Breast epithelium (tissue), 4 donors: ENCODE measurements at regions not wholly inside any gene's neighbourhood (a gene's known extent, or its start where the extent isn't known, plus 50 kb on each side); places are given as distances from the start of the nearest gene placed in this dataset.

Experiments used
- DNase-seq, 2 donors: peaks; one replicate each; pipeline ENCODE4 v3.0.0-alpha.2; 2019; ENCODE audit warnings: low spot score in 2 of 2
- H3K27ac ChIP-seq, 2 donors: fragments of 200-600 bp; sonication (generic) in 1 of 2; one replicate each; pipeline ENCODE4 v1.5.1; 2016 to 2019; ENCODE audit warnings: mild to moderate bottlenecking in 1 of 2
- H3K27me3 ChIP-seq, 2 donors: fragments of 200-600 bp; sonication (generic) in 1 of 2; one replicate each; pipeline versions ENCODE4 v1.5.1 to v1.6.0; 2017 to 2019; ENCODE audit warnings: control low read depth in 1 of 2, mild to moderate bottlenecking in 1 of 2
- H3K36me3 ChIP-seq: fragments of 200-600 bp; one replicate; pipeline ENCODE4 v1.5.1; 2019
- H3K4me1 ChIP-seq, 2 donors: fragments of 200-600 bp; sonication (generic); one replicate each; pipeline ENCODE4 v1.5.1; 2016 to 2019; ENCODE audit warnings: control low read depth in 1 of 2
- H3K4me3 ChIP-seq, 3 donors: fragments of 200-600 bp; sonication (generic); 1 replicate in 2 of 3; 2 replicates in 1 of 3; pipeline ENCODE4 v1.5.1; 2016 to 2019; ENCODE audit warnings: mild to moderate bottlenecking in 3 of 3, moderate library complexity in 2 of 3
- H3K9me3 ChIP-seq, 2 donors: fragments of 200-600 bp; sonication (generic) in 1 of 2; one replicate each; pipeline ENCODE4 v1.5.1; 2016 to 2019; ENCODE audit warnings: control low read depth in 1 of 2
- POLR2A ChIP-seq: fragments of 450-650 bp; IDR thresholded peaks from one replicate; pipeline ENCODE4 v1.6.1; 2016; ENCODE audit warnings: antibody characterized with exemption, mild to moderate bottlenecking, moderate library complexity
- POLR2AphosphoS5 ChIP-seq, 3 donors: sonication (generic); formaldehyde crosslinking; IDR thresholded peaks; one replicate each; pipeline ENCODE4 v1.6.1; 2017; ENCODE audit warnings: antibody characterized with exemption in 3 of 3
- intact Hi-C: fragments of 100-400 bp; cut with DNase I; formaldehyde crosslinking; loops from one replicate; pipeline ENCODE4 v1.15.1; 2023; ENCODE audit warnings: low total_unique reads
- TF ChIP-seq, protein P1 (sequence below), 3 donors: fragments of 450-650 bp; IDR thresholded peaks; one replicate each; pipeline ENCODE4 v1.5.1; 2016 to 2017; ENCODE audit warnings: antibody characterized with exemption in 3 of 3, mild to moderate bottlenecking in 3 of 3, moderate library complexity in 3 of 3

DNA sequence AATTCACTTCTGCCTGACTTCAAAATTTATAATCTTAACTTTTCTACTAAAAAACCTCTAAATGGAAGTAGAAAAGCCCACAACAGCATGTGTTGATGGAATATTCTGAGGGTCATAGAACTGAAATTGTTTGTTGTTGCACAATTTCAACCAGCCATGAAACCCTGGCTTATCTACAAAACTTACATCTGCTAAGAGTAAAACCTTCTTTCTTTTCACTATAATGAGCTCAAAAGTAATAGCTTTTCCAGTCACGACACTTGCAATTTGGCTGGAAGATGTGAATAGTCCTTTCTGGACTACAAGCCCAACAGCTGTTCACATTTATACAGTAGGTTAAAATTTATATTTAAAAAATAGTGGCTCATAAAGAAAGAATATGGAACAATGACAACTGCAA is 250.0 kb downstream of the GPAT3 start:
- Histone ChIP-seq H3K9me3 (no peaks in the 10 kb centered on the region), H3K27me3 (no peaks in the 10 kb centered on the region), H3K36me3 (no peaks in the 10 kb centered on the region), H3K27ac (no peak overlapping the region), H3K4me3 (no peak overlapping the region), H3K4me1 (no peaks in the 10 kb centered on the region)
- TF ChIP-seq POLR2AphosphoS5 (IDR thresholded peaks at IDR 0.05), result no peak
- TF ChIP-seq POLR2A, result no peak
- TF ChIP-seq, protein P1, sequence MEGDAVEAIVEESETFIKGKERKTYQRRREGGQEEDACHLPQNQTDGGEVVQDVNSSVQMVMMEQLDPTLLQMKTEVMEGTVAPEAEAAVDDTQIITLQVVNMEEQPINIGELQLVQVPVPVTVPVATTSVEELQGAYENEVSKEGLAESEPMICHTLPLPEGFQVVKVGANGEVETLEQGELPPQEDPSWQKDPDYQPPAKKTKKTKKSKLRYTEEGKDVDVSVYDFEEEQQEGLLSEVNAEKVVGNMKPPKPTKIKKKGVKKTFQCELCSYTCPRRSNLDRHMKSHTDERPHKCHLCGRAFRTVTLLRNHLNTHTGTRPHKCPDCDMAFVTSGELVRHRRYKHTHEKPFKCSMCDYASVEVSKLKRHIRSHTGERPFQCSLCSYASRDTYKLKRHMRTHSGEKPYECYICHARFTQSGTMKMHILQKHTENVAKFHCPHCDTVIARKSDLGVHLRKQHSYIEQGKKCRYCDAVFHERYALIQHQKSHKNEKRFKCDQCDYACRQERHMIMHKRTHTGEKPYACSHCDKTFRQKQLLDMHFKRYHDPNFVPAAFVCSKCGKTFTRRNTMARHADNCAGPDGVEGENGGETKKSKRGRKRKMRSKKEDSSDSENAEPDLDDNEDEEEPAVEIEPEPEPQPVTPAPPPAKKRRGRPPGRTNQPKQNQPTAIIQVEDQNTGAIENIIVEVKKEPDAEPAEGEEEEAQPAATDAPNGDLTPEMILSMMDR (IDR thresholded peaks at IDR 0.05), result no peak
- intact Hi-C loops, result no loop called here
- no peak for DNase-seq

- Histone ChIP-seq H3K4me3 (no peak overlapping the region), H3K27me3 (no peaks in the 10 kb centered on the region), H3K4me1 (no peaks in the 10 kb centered on the region), H3K9me3 (no peaks in the 10 kb centered on the region), H3K27ac (no peak overlapping the region), H3K36me3 (no peaks in the 10 kb centered on the region)
- TF ChIP-seq POLR2A (no peak), POLR2AphosphoS5 (IDR thresholded peaks at IDR 0.05) (no peak)
- TF ChIP-seq, protein P1 (IDR thresholded peaks at IDR 0.05), result no peak
- no peak for DNase-seq
- intact Hi-C loops, result no loop called here
Measured at GRCh38 chr4:83783215-83783614, 247.3 kb downstream of the GPAT3 start.

GRCh38 chr4:83782591-83782990 is 246.7 kb downstream of the GPAT3 start:
- TF ChIP-seq POLR2AphosphoS5 (IDR thresholded peaks at IDR 0.05) (no peak), POLR2A (no peak)
- TF ChIP-seq, protein P1 (IDR thresholded peaks at IDR 0.05), result no peak
- Histone ChIP-seq H3K4me3 (no peak overlapping the region), H3K27ac (no peak overlapping the region), H3K27me3 (no peaks in the 10 kb centered on the region), H3K9me3 (no peaks in the 10 kb centered on the region), H3K36me3 (no peaks in the 10 kb centered on the region), H3K4me1 (no peaks in the 10 kb centered on the region)
- intact Hi-C loops, result no loop called here
- DNase-seq, result no peak

DNA sequence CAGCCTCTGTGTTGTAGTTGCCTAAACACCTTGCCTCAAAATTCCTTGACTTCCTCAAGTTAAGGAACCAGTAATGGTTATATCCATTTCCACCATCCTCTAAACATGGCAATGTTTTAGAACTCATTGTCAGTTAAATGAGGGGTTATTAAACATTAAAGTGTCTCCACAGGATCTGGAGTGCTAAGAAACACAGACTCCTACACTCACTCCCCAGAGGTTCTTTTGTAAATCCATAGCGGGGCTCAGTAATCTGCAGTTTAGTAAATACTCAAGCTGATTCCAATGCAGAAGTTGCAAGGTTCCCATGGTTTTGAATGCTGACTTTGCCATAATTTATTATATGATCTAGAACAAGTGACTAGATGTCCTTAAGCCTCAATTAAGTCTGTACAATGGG is 245.5 kb downstream of the GPAT3 start:
- Histone ChIP-seq H3K4me3 (no peak overlapping the region), H3K27ac (no peak overlapping the region), H3K27me3 (no peaks in the 10 kb centered on the region), H3K4me1 (no peaks in the 10 kb centered on the region), H3K9me3 (no peaks in the 10 kb centered on the region), H3K36me3 (no peaks in the 10 kb centered on the region)
- TF ChIP-seq POLR2A (no peak), POLR2AphosphoS5 (IDR thresholded peaks at IDR 0.05) (no peak)
- TF ChIP-seq, protein P1 (IDR thresholded peaks at IDR 0.05), result no peak
- intact Hi-C loops, result no loop called here
- DNase-seq, result no peak

DNA sequence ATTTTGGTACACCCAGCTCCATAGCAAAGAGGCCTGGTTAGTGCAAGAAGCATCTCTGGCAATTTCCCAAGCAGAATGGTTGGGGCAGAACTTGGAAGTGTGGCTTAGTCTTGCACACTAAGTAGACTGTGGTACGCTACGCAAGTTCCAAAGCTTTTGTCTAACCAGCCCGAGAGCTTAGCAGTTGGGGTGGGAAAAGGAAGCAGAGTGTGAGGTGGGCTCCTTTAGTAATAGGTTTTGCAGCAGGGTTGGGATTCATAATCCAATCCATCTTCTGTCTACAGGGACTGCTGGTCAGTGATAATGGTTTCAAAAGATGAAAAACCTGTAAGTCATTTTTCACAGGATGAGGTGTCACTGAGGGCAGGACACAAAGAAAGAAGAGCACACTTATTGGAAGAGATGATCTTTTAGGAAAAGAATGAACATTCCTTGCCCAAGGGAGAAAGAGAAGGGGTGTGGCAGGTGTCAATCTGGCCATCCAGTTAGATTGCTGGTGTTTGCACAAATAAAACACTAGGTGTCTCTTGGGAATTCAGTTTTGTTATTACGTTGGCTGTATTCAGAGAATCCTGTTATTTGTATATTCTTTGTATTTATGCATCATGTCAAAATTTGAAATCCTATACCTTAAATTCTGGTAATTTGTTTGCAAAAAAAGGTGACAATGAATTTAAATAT is 244.3 kb downstream of the GPAT3 start:
- no peaks in the 10 kb centered on the region for H3K27me3 ChIP-seq
- TF ChIP-seq POLR2A (no peak), POLR2AphosphoS5 (IDR thresholded peaks at IDR 0.05) (no peak)
- TF ChIP-seq, protein P1 (IDR thresholded peaks at IDR 0.05), result no peak
- H3K9me3 ChIP-seq, result no peaks in the 10 kb centered on the region
- no peak overlapping the region for H3K27ac ChIP-seq
- DNase-seq, result no peak
- intact Hi-C loops, result no loop called here
- no peaks in the 10 kb centered on the region for H3K36me3 ChIP-seq
- no peak overlapping the region for H3K4me3 ChIP-seq
- no peaks in the 10 kb centered on the region for H3K4me1 ChIP-seq
